ENCODE measurements at regions not wholly inside any gene's neighbourhood (a gene's known extent, or its start where the extent isn't known, plus 50 kb on each side); places are given as distances from the start of the nearest gene placed in this dataset.

DNA sequence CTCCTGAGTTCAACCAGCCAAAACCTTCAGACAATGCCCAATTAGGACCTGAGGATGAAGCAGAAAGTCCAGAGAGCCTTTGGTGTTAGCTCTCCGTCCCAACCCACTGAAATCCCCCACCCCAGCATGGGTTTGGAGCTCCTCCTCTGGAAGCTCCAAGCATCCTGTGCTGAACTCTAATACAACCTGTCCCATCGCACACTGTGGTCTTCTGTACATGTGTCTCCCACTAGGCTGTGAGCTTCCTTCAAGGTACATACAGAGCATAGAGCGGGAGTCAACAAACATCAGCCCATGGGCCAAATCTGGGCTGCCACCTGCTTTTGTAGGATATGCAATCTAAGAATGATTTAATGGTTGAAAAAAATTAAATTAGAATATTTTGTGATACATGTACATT lies 166.5 kb downstream of the LSM5 start:
- TF ChIP-seq CREB1 (IDR thresholded peaks at IDR 0.05; ENCODE audit: low read depth) (no peak), TAF1 (IDR thresholded peaks at IDR 0.05; ENCODE audit: low read depth) (no peak), RAD21 (IDR thresholded peaks at IDR 0.05; ENCODE audit: low read depth) (no peak), CEBPB (IDR thresholded peaks at IDR 0.05) (no peak), EGR1 (IDR thresholded peaks at IDR 0.05) (no peak)
- TF ChIP-seq, protein P1, sequence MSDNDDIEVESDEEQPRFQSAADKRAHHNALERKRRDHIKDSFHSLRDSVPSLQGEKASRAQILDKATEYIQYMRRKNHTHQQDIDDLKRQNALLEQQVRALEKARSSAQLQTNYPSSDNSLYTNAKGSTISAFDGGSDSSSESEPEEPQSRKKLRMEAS (IDR thresholded peaks at IDR 0.05): no peak
- TF ChIP-seq, protein P2, sequence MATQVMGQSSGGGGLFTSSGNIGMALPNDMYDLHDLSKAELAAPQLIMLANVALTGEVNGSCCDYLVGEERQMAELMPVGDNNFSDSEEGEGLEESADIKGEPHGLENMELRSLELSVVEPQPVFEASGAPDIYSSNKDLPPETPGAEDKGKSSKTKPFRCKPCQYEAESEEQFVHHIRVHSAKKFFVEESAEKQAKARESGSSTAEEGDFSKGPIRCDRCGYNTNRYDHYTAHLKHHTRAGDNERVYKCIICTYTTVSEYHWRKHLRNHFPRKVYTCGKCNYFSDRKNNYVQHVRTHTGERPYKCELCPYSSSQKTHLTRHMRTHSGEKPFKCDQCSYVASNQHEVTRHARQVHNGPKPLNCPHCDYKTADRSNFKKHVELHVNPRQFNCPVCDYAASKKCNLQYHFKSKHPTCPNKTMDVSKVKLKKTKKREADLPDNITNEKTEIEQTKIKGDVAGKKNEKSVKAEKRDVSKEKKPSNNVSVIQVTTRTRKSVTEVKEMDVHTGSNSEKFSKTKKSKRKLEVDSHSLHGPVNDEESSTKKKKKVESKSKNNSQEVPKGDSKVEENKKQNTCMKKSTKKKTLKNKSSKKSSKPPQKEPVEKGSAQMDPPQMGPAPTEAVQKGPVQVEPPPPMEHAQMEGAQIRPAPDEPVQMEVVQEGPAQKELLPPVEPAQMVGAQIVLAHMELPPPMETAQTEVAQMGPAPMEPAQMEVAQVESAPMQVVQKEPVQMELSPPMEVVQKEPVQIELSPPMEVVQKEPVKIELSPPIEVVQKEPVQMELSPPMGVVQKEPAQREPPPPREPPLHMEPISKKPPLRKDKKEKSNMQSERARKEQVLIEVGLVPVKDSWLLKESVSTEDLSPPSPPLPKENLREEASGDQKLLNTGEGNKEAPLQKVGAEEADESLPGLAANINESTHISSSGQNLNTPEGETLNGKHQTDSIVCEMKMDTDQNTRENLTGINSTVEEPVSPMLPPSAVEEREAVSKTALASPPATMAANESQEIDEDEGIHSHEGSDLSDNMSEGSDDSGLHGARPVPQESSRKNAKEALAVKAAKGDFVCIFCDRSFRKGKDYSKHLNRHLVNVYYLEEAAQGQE (IDR thresholded peaks at IDR 0.05; ENCODE audit: low read depth): no peak

Measured in Ishikawa (cell line).